22Rv1 (cell line): ENCODE measurements at regions not wholly inside any gene's neighbourhood (a gene's known extent, or its start where the extent isn't known, plus 50 kb on each side); places are given as distances from the start of the nearest gene placed in this dataset.

Source experiments
- ZFX ChIP-seq: fragments of 450-650 bp; IDR thresholded peaks from 2 replicates; pipeline ENCODE4 v1.6.1; 2017; ENCODE audit warnings: antibody characterized with exemption, borderline replicate concordance
- TF ChIP-seq, protein P1 (sequence below): fragments of 450-650 bp; IDR thresholded peaks from 2 replicates; pipeline ENCODE4 v1.5.1; 2017; ENCODE audit warnings: mild to moderate bottlenecking

DNA sequence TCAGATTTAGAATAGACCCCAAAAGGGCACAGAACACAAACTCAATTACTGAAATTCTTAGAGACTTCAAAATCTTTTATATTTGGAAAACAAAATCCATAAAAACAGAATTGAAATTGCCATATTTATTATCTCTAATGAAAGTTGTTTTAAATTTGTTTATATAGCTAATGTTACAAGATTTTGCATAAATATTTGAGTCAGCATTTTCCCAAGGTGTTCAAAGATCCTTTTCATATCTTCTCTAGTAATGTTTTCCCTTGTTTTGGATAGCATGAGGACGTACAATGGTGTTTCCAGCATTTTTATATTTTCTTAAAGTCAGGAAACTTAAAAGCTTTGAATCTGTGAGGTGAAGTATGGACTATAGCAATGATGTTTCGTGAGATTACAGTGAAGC lies 235.2 kb upstream of the EPHA7 start:
- TF ChIP-seq, protein P1, sequence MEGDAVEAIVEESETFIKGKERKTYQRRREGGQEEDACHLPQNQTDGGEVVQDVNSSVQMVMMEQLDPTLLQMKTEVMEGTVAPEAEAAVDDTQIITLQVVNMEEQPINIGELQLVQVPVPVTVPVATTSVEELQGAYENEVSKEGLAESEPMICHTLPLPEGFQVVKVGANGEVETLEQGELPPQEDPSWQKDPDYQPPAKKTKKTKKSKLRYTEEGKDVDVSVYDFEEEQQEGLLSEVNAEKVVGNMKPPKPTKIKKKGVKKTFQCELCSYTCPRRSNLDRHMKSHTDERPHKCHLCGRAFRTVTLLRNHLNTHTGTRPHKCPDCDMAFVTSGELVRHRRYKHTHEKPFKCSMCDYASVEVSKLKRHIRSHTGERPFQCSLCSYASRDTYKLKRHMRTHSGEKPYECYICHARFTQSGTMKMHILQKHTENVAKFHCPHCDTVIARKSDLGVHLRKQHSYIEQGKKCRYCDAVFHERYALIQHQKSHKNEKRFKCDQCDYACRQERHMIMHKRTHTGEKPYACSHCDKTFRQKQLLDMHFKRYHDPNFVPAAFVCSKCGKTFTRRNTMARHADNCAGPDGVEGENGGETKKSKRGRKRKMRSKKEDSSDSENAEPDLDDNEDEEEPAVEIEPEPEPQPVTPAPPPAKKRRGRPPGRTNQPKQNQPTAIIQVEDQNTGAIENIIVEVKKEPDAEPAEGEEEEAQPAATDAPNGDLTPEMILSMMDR = no peak
- TF ChIP-seq ZFX = no peak
